DMS153 (cell line): ENCODE measurements at regions not wholly inside any gene's neighbourhood (a gene's known extent, or its start where the extent isn't known, plus 50 kb on each side); places are given as distances from the start of the nearest gene placed in this dataset.

Experiments used
- DNase-seq: peaks from one replicate; lab custom pipeline; 2025; lab: John Stamatoyannopoulos, UW

DNA sequence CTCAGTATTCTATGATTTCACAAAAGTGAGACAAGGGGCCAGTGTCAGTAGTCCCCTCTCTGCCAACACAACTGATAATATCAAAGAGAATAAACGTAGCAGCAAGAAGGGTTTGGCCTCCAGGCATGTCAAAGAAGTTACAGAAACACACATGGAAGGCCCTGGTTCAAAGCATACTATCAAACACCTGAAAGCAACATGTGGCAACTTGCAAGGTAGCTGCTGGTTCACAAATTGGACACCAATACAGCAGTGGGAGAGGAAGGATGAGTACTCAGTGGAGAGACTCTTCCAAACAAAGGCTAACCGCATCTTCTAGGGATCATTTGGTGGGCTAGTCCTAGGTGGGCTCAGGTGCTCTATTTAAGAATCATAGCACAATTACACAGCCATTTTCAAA, 74.9 kb upstream of the MAOA start:
- DNase-seq = no peak

DNA sequence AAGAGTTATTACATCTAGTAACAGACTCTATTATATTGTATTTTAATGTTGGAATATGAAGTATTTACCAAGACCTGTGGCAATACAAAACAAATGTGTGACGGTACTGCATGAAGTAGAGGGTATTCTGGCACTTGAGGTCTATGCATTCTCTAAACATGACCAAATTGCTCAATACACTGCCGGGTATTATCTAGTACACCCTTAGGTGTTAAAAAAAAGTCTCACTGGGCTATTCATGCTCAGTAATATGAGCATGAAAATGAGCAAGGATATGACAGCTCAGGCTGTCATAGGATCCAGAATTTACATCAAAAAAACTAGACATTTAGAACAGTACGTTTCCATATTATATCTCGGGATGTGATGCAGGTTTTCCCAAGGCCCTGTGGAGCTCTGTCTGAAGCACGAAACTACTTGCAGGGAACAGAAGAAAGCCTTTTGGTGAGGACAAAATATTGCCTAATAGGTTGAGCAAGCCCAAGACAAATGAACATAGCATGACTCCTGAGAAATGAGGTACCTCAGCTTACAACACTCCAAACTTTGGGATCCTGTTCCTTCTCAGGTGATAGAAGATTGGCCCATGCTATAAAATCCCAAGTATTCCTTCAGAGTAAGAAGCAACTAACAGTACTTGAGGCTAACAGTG, 74.1 kb upstream of the MAOA start:
- no peak for DNase-seq

DNA sequence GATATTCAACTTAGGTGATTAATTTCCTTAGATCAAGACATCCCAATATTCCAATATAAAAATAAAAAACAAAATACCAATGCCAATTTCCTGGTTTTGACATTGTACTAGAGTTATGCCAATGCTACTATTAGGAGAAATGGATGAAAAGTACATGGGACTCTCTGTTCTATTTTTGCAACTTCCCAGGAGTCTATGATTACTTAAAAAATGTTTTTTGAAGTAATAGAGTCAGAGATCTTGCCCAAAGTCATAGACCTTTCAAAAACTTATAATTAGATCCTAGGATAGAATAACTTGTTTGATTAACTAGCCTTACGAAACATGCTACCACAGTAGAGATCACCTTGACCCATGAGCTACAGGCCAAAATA, 73.6 kb upstream of the MAOA start:
- no peak for DNase-seq

DNA sequence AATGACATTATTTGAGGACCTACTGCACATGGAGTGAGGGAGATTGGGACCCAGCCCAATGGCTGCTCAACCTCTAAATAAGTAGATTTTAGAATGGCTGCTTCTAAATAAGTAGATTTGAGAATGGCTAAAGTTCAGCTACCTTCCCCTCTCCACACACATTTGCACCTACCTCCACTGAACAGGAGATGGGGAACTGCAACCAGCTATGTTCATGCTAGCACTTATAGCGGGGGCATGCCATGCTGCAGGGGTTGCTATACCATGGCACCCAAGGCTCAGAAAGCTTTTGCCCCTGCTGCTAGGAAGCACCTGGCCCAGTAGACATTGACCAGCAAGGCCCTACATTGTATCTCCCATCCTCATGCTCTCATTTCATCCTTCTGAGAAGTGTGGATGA, 70.2 kb upstream of the MAOA start:
- no peak for DNase-seq

DNA sequence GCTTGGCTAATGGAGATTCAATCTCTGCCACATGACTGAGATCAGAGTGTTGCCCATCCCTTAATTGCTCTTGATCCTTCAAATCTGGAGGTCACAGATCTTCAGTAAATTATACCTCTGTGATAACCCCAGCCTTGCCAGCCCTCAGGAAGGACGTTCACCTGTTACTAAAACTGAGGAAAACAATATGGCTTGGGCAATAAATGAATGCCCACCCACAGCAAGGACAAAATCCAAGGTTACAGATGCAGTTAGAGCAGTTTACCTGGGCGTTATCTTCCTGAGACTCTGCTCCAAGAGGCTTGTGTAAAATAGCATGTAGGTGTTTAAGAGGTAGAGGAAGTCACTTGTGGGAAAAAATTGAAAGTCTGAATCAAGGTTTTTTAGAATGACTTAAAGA, 69.3 kb upstream of the MAOA start:
- DNase-seq = no peak

DNA sequence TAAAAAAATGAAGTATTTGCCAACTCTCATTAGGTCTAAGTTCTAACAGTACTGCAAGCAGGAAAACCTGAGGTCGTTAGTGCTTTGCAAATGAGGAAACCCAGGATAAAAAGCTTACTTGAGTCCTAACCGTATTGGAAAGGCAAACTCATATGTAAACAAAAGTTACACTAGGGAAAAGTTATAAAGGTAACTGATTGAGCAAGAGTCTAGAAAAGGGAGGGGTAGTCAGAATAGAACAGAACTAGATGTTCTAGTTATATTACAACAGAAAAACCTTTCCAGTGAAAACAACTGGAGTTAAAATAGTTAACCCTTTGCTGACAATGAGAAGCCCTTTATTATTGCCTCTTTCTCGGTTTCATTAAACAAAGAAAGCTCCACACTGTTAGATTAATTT, 66.4 kb upstream of the MAOA start:
- no peak for DNase-seq

DNA sequence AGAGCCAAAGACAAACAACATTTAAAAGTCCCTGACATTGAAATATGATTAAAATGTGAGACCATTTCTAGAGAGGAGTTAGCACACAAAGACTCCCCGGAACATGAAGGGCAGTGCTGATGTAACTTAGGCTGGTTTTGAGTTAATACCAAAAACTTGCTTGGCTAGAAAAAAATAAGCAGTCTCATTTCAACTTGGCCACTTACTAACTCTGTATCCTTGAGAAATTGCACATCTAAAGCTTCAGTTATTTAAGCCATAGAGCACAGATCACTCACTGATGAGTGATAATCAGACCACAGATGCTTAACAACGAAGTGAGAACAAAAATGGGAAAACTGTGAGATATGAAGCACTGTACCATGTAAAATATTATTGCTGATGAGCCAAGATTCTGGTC, 65.9 kb upstream of the MAOA start:
- DNase-seq = no peak

DNA sequence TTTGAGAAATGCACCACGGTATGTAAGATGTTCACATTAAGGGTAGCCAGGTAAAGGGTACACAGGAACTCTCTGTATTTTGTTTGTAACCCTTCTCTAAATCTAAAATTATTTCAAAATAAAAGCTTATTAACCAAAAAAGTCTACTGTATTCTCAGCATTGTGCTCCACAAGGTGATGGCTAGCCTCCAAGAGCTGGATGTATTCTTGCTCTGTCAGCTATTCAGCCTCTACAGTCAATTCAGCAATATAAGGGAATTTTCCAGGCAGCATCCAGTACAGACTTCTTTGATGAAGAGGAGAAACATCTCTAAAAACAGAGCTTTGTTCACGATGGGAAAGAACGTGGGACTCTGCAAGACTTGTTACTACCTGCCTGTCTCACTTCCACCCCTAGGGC, 63.5 kb upstream of the MAOA start:
- DNase-seq = no peak

DNA sequence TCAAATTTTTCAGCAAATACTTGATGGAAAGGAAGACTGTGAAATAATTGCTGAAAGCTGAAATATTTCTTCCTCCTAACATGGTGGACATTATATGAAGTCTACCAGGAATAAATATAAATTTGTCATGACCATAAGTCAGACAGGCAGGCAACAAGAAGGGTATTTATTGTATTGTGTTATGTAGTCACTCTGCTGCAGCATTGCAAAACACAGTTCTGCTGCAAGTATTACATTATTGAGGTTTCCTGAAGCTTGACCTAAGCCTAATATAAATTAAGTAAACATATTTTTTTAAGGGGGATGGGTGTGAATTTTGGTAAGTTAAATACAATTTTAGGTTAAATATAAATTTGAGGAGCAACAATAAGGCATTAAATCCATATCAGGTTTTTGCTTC, 60.2 kb upstream of the MAOA start:
- no peak for DNase-seq

DNA sequence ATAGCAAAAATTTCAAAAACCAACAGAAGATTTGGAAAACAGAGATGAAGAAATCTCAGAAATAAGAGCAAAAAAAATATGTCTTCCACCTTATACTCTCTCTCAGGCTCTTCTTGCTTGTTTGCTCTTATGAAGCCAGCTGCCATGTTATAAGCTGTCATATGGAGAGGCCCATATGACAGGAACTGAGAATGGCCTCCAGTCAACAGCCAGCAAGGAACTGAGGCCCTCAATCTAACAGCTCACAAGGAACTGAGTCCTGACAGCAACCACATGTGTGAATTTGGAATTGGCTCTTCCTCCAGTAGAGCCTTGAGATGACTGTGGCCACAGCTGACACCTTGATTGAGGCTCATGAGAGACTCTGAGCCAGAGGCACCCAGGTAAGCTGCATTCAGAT, 51.3 kb upstream of the MAOA start:
- no peak for DNase-seq

DNA sequence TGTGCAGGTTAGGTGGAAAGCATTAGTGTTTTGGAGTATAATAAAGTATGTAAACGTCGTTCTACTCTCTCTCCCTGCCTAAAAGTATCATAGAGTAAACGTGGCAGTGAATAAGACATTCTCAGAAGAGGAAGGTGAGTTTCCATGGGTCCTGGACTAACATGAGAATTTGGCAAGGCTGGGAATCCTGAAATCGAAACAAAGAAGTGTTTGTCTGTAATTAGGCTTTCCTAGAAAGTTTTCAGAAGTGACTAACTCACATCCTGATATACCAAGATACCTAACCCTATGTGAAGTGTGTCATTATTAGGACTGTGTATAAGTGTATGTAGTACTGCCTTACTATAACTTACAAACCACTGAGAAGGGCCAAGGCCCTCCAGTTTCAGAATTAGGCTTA, 50.7 kb upstream of the MAOA start:
- no peak for DNase-seq
